ENCODE measurements at regions not wholly inside any gene's neighbourhood (a gene's known extent, or its start where the extent isn't known, plus 50 kb on each side); places are given as distances from the start of the nearest gene placed in this dataset.

DNA sequence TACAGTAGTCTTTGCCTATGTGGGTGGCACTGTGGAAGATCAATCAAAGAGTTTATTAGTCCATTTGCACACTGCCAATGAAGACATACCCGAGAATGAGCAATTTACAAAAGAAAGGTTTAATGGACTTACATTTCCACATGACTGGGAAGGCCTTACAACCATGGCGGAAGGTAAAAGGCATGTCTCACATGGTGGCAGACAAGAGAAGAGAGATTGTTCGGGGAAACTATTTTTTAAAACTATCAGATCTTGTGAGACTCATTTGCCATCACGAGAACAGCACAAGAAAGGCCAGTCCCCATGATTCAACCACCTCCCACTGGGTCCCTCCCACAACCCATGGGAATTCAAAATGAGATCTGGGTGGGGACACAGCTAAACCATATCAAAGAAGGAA is 432.1 kb downstream of the ZFHX3 start:
- TF ChIP-seq TCF12 (IDR thresholded peaks at IDR 0.05; ENCODE audit: low read depth) (no peak), YY1 (IDR thresholded peaks at IDR 0.05; ENCODE audit: low read depth) (no peak)
